ENCODE measurements at regions not wholly inside any gene's neighbourhood (a gene's known extent, or its start where the extent isn't known, plus 50 kb on each side); places are given as distances from the start of the nearest gene placed in this dataset.

- intact Hi-C loops (cut with micrococcal nuclease) (no loop called here), in situ Hi-C loops (cut with MboI; ENCODE audit: low sequenced_read_pairs) (no loop called here), dilution Hi-C loops (cut with HindIII; ENCODE audit: low sequenced_read_pairs, unreplicated experiment) (no loop called here)
- Histone ChIP-seq H3K4ac (ENCODE audit: low read depth, low read length) (no peak overlapping the region), H4K8ac (ENCODE audit: low read depth in 2 of 2, low read length in 2 of 2) (no peak overlapping the region), H3K9ac (ENCODE audit: low read depth, low read length) (no peak overlapping the region), H3K4me3 (ENCODE audit: insufficient read depth, low read depth, low read length) (no peak overlapping the region), H2BK20ac (ENCODE audit: low read depth, low read length) (no peak overlapping the region), H3K27me3 (ENCODE audit: control insufficient read depth, insufficient read depth, low read length) (no peaks in the 10 kb centered on the region; the same call in 1 of the 2 replicates), H3K4me2 (ENCODE audit: low read depth, low read length) (no peak overlapping the region), H4K5ac (ENCODE audit: low read depth, low read length) (no peak overlapping the region), H2BK5ac (ENCODE audit: low read depth, low read length, poor library complexity, severe bottlenecking) (no peak overlapping the region), H3K27ac (ENCODE audit: insufficient read depth, low read length) (no peak overlapping the region), H3K4me1 (ENCODE audit: control insufficient read depth, insufficient read depth, low read length) (no peaks in the 10 kb centered on the region), H3K14ac (replicated peaks; ENCODE audit: low read depth, low read length) (no peak overlapping the region), H3K56ac (ENCODE audit: extremely low read depth, insufficient read depth, low read length) (no peak overlapping the region), H4K91ac (ENCODE audit: insufficient read depth, low read depth, low read length) (no peak overlapping the region), H3K18ac (ENCODE audit: low read depth, low read length) (no peak overlapping the region), H2AK5ac (ENCODE audit: low read depth, low read length) (no peak overlapping the region), H2AFZ (replicated peaks; ENCODE audit: low read length, poor library complexity) (no peak overlapping the region), H2AK9ac (replicated peaks; ENCODE audit: low read depth, low read length, poor library complexity) (no peak overlapping the region), H3K23ac (ENCODE audit: low read depth, low read length) (no peak overlapping the region), H3K79me1 (ENCODE audit: low read depth in 1 of 2, low read length in 2 of 2) (no peaks in the 10 kb centered on the region), H4K20me1 (ENCODE audit: insufficient read depth, low read length) (no peaks in the 10 kb centered on the region), H2BK15ac (ENCODE audit: low read depth, low read length) (no peak overlapping the region), H3K36me3 (ENCODE audit: control insufficient read depth, insufficient read depth, low read length) (no peaks in the 10 kb centered on the region), H3K9me1 (ENCODE audit: insufficient read depth, low read length) (no peaks in the 10 kb centered on the region), H3K9me3 (ENCODE audit: control insufficient read depth, insufficient read depth, low read length) (no peaks in the 10 kb centered on the region; the same call in 1 of the 2 replicates), H2BK120ac (ENCODE audit: low read depth, low read length) (no peak overlapping the region)
- no TSS peak for BruUV-seq (replicated peaks)
- DNase-seq (no peak), ATAC-seq (ENCODE audit: low read depth) (no peak)
- ChIA-PET POLR2A (ENCODE audit: unreplicated experiment) (no interaction called here), CTCF (no interaction called here)
- no CpG with 5 or more reads among the region's 2 CpGs for WGBS, 2 experiments (ENCODE audit: extremely low coverage in 2 of 2, insufficient read length in 1 of 2)
- TF ChIP-seq MXI1 (IDR thresholded peaks at IDR 0.05; ENCODE audit: borderline replicate concordance, low read depth, low read length), result no peak
These were observed 153.4 kb downstream of the AXIN2 start for GRCh38 chr17:65408050-65408449.

Measured in IMR-90 (cell line).